ENCODE measurements at regions not wholly inside any gene's neighbourhood (a gene's known extent, or its start where the extent isn't known, plus 50 kb on each side); places are given as distances from the start of the nearest gene placed in this dataset.

GRCh38 chr3:156620901-156621300 lies 53.5 kb upstream of the TIPARP start:
- no peak overlapping the region for H3K4me3 ChIP-seq
- WGBS, 2 donors, result 88 to 92% methylated on average over 5 of the region's 5 CpGs

DNA sequence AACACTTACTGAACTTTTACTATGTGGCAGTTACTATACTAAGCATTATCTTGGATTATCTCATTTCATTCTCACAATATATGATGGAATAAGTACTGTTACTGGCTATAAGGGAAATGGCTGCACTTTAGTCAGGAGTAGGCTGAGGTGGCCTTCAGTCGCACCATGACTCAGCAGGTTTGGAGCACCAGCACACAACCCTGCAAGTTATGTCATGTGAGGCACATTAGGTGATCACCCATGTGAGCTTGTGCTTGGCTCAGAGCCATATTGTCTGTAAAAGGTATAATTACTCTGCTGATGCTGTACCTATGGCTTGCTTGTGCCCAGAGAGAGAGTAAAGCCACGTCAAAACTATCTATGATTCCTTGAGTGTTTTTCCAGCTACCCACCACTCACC lies 54.1 kb upstream of the TIPARP start:
- Histone ChIP-seq H3K27me3 (no peaks in the 10 kb centered on the region), H3K4me1 (peaks cover 12% of the 10 kb centered on the region), H3K9me3 (no peaks in the 10 kb centered on the region), H3K27ac (no peak overlapping the region), H3K36me3 (ENCODE audit: low read depth, missing control alignments) (no peaks in the 10 kb centered on the region), H3K4me3 (no peak overlapping the region)
- intact Hi-C loops (cut with DNase I; ENCODE audit: low total_unique reads), result no loop called here
- WGBS, 2 donors, result 90 to 92% methylated on average over 2 of the region's 2 CpGs
- no peak for DNase-seq
- no peak for TF ChIP-seq POLR2A (IDR thresholded peaks at IDR 0.05)
- TF ChIP-seq CTCF (IDR thresholded peaks at IDR 0.05), result no peak

More at GRCh38 chr3:156620901-156621300, 53.5 kb upstream of the TIPARP start:
- Histone ChIP-seq H3K4me1 (peaks cover 5% of the 10 kb centered on the region), H3K27me3 (no peaks in the 10 kb centered on the region), H3K9me3 (no peaks in the 10 kb centered on the region), H3K36me3 (ENCODE audit: low read depth, missing control alignments) (no peaks in the 10 kb centered on the region), H3K27ac (no peak overlapping the region)
- intact Hi-C loops (cut with DNase I; ENCODE audit: low total_unique reads), result no loop called here
- no peak for DNase-seq
- TF ChIP-seq POLR2A (IDR thresholded peaks at IDR 0.05) (no peak), CTCF (IDR thresholded peaks at IDR 0.05) (no peak)

DNA sequence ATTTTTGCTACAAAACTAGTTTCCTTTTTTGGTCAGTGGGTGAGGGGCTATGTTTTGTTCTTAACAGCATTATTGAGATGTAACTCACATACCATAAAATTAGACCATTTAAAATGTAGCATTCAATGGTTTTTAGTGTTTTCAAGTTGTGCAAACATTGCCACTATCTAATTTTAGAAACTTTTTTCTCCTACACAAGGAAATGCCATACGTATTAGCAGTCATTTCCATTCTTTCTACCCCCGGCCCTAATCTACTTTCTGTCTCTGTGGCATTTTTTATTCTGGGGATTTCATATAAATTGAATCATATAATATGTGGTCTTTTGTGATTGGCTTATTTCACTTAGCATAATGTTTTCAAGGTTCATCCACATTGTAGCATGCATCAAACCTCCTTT lies 55.0 kb upstream of the TIPARP start:
- intact Hi-C loops (cut with DNase I; ENCODE audit: low total_unique reads), result no loop called here
- H3K4me1 ChIP-seq, result peaks cover 18% of the 10 kb centered on the region
- H3K27ac ChIP-seq, result no peak overlapping the region
- H3K9me3 ChIP-seq, result no peaks in the 10 kb centered on the region
- no peaks in the 10 kb centered on the region for H3K27me3 ChIP-seq
- H3K36me3 ChIP-seq (ENCODE audit: low read depth, missing control alignments), result no peaks in the 10 kb centered on the region
- DNase-seq, result no peak
- 81 to 82% methylated on average over 2 of the region's 2 CpGs for WGBS, 2 donors
- no peak overlapping the region for H3K4me3 ChIP-seq
- TF ChIP-seq CTCF (IDR thresholded peaks at IDR 0.05), result no peak
- TF ChIP-seq POLR2A (IDR thresholded peaks at IDR 0.05), result no peak

DNA sequence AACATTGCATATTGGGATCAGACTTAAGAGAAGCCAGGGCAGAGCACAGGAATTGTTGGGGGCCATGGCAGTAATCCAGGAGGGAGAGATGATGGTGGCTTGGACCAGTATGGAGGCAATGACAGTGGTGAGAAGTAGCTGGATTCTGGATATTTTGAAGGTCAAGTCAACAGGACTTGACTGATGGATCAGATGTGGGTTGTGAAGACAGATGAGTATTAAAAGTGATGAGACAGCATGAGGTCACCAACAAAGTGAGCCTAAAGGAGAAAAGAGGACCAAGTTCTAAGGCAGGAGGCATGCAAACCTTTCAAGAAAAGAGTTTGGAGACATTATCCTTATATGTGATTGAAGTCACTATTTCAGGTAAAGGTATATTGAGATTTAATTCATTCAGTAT lies 56.6 kb upstream of the TIPARP start:
- no peak for TF ChIP-seq POLR2A (IDR thresholded peaks at IDR 0.05)
- no peak for TF ChIP-seq CTCF (IDR thresholded peaks at IDR 0.05)
- DNase-seq, result no peak
- no peaks in the 10 kb centered on the region for H3K36me3 ChIP-seq (ENCODE audit: low read depth, missing control alignments)
- H3K4me1 ChIP-seq, result peaks cover 18% of the 10 kb centered on the region
- no peak overlapping the region for H3K27ac ChIP-seq
- intact Hi-C loops (cut with DNase I; ENCODE audit: low total_unique reads), result no loop called here
- H3K9me3 ChIP-seq, result no peaks in the 10 kb centered on the region
- H3K27me3 ChIP-seq, result no peaks in the 10 kb centered on the region
- no peak overlapping the region for H3K4me3 ChIP-seq

DNA sequence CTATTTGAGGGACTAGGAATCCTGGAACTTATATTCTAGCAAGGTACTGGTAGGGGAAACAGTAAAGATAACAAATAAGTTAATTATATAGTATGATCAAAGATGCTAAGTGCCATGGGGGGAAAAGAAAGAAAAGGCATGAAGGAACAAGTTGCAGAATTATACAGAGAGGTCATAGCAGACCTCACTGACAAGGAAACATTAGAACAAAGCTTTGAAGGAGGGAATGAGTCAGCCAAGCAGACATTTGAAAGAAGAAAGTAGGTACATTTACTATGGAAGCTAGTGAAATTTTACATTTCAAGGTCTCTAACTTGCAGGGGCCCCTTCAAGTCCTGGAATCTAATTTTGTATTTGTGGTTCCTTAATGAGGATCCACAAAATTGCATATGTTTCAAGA lies 57.2 kb upstream of the TIPARP start:
- no peaks in the 10 kb centered on the region for H3K36me3 ChIP-seq (ENCODE audit: low read depth, missing control alignments)
- no peaks in the 10 kb centered on the region for H3K27me3 ChIP-seq
- intact Hi-C loops (cut with DNase I; ENCODE audit: low total_unique reads), result no loop called here
- H3K27ac ChIP-seq, result no peak overlapping the region
- H3K4me3 ChIP-seq, result no peak overlapping the region
- no peak for DNase-seq
- no peak for TF ChIP-seq CTCF (IDR thresholded peaks at IDR 0.05)
- peaks cover 18% of the 10 kb centered on the region for H3K4me1 ChIP-seq
- no peaks in the 10 kb centered on the region for H3K9me3 ChIP-seq
